ENCODE measurements at regions not wholly inside any gene's neighbourhood (a gene's known extent, or its start where the extent isn't known, plus 50 kb on each side); places are given as distances from the start of the nearest gene placed in this dataset.

DNA sequence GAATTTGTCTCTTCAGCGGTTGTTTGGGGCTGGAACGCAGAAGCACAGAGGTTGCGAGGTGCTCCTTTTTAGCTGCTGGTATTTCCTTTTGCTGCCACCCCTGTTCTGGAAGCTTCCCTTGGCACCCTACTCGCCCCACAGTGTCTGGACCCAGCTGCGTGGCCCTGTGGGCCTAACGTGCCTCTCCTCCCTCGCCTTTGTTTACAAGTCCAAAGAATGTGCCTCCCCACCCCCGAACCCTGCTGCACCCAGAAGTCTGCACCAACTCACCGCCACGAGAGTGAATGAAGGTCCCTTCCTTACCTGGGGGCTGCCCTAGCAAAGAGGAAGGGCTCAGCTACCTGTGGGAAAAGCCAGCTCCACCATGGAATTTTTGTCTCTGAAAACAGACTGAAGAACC, 139.7 kb upstream of the RPS6KA2 start:
- H3K36me3 ChIP-seq (ENCODE audit: control insufficient read depth, insufficient read depth, low read length): no peaks in the 10 kb centered on the region
- H3K27ac ChIP-seq (ENCODE audit: low read length): no peak overlapping the region
- H3K4me3 ChIP-seq (ENCODE audit: low read length): no peak overlapping the region
- no peaks in the 10 kb centered on the region for H3K9me3 ChIP-seq (ENCODE audit: control insufficient read depth, low read depth, low read length)
- no peaks in the 10 kb centered on the region for H3K4me1 ChIP-seq (ENCODE audit: control insufficient read depth, insufficient read depth, low read length)
- no peaks in the 10 kb centered on the region for H3K27me3 ChIP-seq (ENCODE audit: control insufficient read depth, insufficient read depth, low read length)
- WGBS (ENCODE audit: insufficient coverage, low lambda C conversion rate): no CpG with 5 or more reads among the region's 10 CpGs
- no peak for DNase-seq

DNA sequence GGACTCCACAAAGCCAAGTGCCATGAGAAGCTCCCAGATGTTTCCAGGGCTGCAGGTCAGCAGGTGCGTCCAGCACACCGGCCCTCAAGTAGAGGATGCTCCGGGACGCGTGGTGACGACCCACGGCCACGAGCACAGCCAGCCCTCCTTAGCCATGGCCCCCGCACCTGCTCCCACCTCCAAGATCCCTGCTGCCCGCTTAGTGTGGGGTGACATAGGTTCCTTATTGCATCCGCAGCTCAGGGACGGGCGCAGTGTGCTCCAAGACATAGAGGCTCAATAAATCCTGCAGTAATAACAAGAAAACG, 138.1 kb upstream of the RPS6KA2 start:
- Histone ChIP-seq H3K9me3 (ENCODE audit: control insufficient read depth, low read depth, low read length) (no peaks in the 10 kb centered on the region), H3K27ac (ENCODE audit: low read length) (no peak overlapping the region), H3K27me3 (ENCODE audit: control insufficient read depth, insufficient read depth, low read length) (no peaks in the 10 kb centered on the region), H3K4me1 (ENCODE audit: control insufficient read depth, insufficient read depth, low read length) (no peaks in the 10 kb centered on the region), H3K4me3 (ENCODE audit: low read length) (no peak overlapping the region), H3K36me3 (ENCODE audit: control insufficient read depth, insufficient read depth, low read length) (no peaks in the 10 kb centered on the region)
- no peak for DNase-seq
- WGBS (ENCODE audit: insufficient coverage, low lambda C conversion rate): 83% methylated on average over 1 of the region's 14 CpGs

- Histone ChIP-seq H3K4me1 (ENCODE audit: control insufficient read depth, insufficient read depth, low read length) (no peaks in the 10 kb centered on the region), H3K9me3 (ENCODE audit: control insufficient read depth, low read depth, low read length) (no peaks in the 10 kb centered on the region), H3K4me3 (ENCODE audit: low read length) (no peak overlapping the region), H3K27me3 (ENCODE audit: control insufficient read depth, insufficient read depth, low read length) (no peaks in the 10 kb centered on the region), H3K27ac (ENCODE audit: low read length) (no peak overlapping the region), H3K36me3 (ENCODE audit: control insufficient read depth, insufficient read depth, low read length) (no peaks in the 10 kb centered on the region)
- no CpG with 5 or more reads among the region's 24 CpGs for WGBS (ENCODE audit: insufficient coverage, low lambda C conversion rate)
- no peak for DNase-seq
Observed at GRCh38 chr6:166764473-166765233, 137.6 kb upstream of the RPS6KA2 start.

- no peaks in the 10 kb centered on the region for H3K36me3 ChIP-seq (ENCODE audit: control insufficient read depth, insufficient read depth, low read length)
- DNase-seq: no peak
- peaks cover under 1% of the 10 kb centered on the region for H3K27me3 ChIP-seq (ENCODE audit: control insufficient read depth, insufficient read depth, low read length)
- H3K4me1 ChIP-seq (ENCODE audit: control insufficient read depth, insufficient read depth, low read length): no peaks in the 10 kb centered on the region
- H3K4me3 ChIP-seq (ENCODE audit: low read length): no peak overlapping the region
- H3K9me3 ChIP-seq (ENCODE audit: control insufficient read depth, low read depth, low read length): no peaks in the 10 kb centered on the region
- WGBS (ENCODE audit: insufficient coverage, low lambda C conversion rate): 100% methylated on average over 2 of the region's 37 CpGs
- H3K27ac ChIP-seq (ENCODE audit: low read length): no peak overlapping the region
Observed at GRCh38 chr6:166763606-166764472, 136.8 kb upstream of the RPS6KA2 start.

GRCh38 chr6:166761801-166762200, 134.8 kb upstream of the RPS6KA2 start:
- DNase-seq: no peak
- Histone ChIP-seq H3K4me1 (ENCODE audit: control insufficient read depth, insufficient read depth, low read length) (no peaks in the 10 kb centered on the region), H3K27ac (ENCODE audit: low read length) (no peak overlapping the region), H3K27me3 (ENCODE audit: control insufficient read depth, insufficient read depth, low read length) (peaks cover 20% of the 10 kb centered on the region), H3K4me3 (ENCODE audit: low read length) (no peak overlapping the region), H3K9me3 (ENCODE audit: control insufficient read depth, low read depth, low read length) (no peaks in the 10 kb centered on the region), H3K36me3 (ENCODE audit: control insufficient read depth, insufficient read depth, low read length) (no peaks in the 10 kb centered on the region)
- WGBS (ENCODE audit: insufficient coverage, low lambda C conversion rate): no CpG with 5 or more reads among the region's 9 CpGs

DNA sequence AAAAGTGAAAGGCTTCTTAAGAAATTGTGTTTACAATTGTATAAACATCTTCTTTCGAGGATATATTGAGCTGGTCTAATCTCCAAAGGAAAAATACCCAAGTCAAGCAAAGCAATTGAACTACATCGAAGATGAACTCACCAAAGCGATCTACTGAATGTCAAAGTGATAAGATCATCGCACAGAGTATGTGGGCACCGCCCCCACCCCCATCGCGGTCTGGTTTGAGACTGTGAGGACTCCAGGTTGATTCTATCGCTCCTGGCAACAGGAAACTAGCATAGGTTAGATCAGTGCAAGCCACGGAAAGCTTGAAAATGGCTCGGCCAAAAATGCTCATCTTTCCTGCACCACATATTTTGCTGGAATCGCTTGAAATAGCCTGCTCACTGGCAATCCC, 133.2 kb upstream of the RPS6KA2 start:
- Histone ChIP-seq H3K4me3 (ENCODE audit: low read length) (no peak overlapping the region), H3K9me3 (ENCODE audit: control insufficient read depth, low read depth, low read length) (no peaks in the 10 kb centered on the region), H3K27me3 (ENCODE audit: control insufficient read depth, insufficient read depth, low read length) (peaks cover 21% of the 10 kb centered on the region), H3K27ac (ENCODE audit: low read length) (no peak overlapping the region), H3K36me3 (ENCODE audit: control insufficient read depth, insufficient read depth, low read length) (no peaks in the 10 kb centered on the region), H3K4me1 (ENCODE audit: control insufficient read depth, insufficient read depth, low read length) (no peaks in the 10 kb centered on the region)
- no CpG with 5 or more reads among the region's 11 CpGs for WGBS (ENCODE audit: insufficient coverage, low lambda C conversion rate)
- no peak for DNase-seq

- Histone ChIP-seq H3K36me3 (ENCODE audit: control insufficient read depth, insufficient read depth, low read length) (no peaks in the 10 kb centered on the region), H3K4me3 (ENCODE audit: low read length) (no peak overlapping the region), H3K27ac (ENCODE audit: low read length) (no peak overlapping the region), H3K27me3 (ENCODE audit: control insufficient read depth, insufficient read depth, low read length) (peaks cover 21% of the 10 kb centered on the region), H3K9me3 (ENCODE audit: control insufficient read depth, low read depth, low read length) (no peaks in the 10 kb centered on the region), H3K4me1 (ENCODE audit: control insufficient read depth, insufficient read depth, low read length) (no peaks in the 10 kb centered on the region)
- 80% methylated on average over 3 of the region's 15 CpGs for WGBS (ENCODE audit: insufficient coverage, low lambda C conversion rate)
- DNase-seq: no peak
Observed at GRCh38 chr6:166758136-166758704, 131.2 kb upstream of the RPS6KA2 start.

DNA sequence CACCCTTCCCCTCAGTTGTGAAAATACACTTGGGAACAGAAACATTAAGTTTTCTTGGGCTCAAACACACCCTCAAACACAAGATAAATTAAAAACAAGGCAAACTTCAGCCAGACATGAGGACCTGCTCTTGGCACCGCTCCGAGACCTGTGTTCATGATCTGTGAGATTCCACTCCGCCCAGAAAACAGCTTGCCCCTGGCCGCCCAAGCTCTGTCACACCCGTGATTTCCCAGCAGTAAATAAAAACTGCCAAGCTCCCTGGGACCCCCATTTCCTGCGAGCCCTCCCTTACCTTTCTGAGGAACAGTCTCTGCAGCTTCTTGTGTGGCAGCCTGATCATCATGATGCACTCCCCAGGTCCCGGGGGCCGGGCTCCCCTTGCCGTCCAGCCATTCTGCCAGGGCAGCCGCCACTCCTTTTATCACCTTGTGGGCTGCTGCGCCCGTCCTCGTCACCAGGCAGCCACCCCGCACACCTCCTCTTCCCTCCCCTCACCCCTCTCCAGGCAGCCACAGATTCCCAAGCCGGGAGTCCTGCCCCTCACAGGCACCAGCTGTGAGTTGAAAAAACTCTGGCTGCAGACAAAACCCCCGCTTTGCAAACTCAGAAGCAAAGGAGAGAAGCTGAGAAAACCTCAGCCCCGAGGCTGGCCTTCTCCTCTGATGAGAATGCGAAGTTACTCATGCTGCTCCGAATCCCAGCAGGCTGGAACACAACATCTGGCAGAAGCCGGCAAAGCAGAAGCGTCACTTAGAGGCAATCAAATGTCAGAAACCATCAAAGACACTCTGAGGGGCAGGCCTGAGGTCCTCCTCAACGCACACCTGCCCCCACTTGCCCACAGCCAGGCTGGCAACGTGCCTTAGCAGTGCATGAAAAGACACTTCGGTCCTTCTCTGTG, 130.4 kb upstream of the RPS6KA2 start:
- no peak overlapping the region for H3K27ac ChIP-seq (ENCODE audit: low read length)
- no peaks in the 10 kb centered on the region for H3K36me3 ChIP-seq (ENCODE audit: control insufficient read depth, insufficient read depth, low read length)
- peaks cover 21% of the 10 kb centered on the region for H3K27me3 ChIP-seq (ENCODE audit: control insufficient read depth, insufficient read depth, low read length)
- WGBS (ENCODE audit: insufficient coverage, low lambda C conversion rate): 33% methylated on average over 1 of the region's 24 CpGs
- H3K4me1 ChIP-seq (ENCODE audit: control insufficient read depth, insufficient read depth, low read length): no peaks in the 10 kb centered on the region
- H3K4me3 ChIP-seq (ENCODE audit: low read length): no peak overlapping the region
- H3K9me3 ChIP-seq (ENCODE audit: control insufficient read depth, low read depth, low read length): no peaks in the 10 kb centered on the region
- DNase-seq: no peak

DNA sequence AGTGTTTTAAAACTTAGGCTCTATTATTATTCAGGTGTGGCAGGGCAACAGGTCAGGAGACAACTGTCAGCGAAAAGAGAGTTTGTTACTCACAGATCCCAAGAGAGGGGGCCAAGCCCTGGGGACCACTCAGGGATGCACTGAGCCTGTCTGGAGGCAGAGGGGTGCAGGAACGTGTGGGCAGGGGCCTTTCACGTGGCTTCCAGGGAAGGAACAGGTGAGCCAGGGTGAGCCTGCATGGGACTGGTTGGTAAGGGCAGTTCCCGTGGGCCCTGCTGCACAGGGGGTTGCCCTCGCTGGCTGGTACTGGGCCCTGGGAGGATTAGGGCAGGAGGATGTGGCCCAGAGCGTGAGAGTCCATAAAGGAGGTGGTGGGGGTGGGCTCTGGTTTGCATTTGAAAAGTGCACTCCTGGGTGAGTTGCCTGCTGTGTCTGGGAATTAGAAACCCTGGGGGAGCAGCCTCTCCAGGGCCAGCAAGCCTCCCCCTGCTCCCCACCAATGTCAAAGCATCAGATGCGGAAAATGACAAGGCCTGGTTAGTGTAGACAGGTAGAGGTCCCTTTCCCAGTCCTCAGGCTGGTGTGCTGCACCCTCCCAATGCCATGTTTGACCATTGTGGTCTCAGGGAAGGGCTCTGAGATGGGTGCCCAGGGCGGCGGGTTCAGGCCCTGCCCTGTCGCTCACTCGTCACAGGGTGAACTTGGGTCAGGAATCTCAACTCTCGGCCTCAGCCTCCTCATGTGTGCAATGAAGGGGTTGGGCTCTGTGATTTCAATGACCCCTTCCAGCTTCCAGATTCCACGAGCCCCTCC, 127.4 kb upstream of the RPS6KA2 start:
- no CpG with 5 or more reads among the region's 13 CpGs for WGBS (ENCODE audit: insufficient coverage, low lambda C conversion rate)
- H3K36me3 ChIP-seq (ENCODE audit: control insufficient read depth, insufficient read depth, low read length): no peaks in the 10 kb centered on the region
- H3K9me3 ChIP-seq (ENCODE audit: control insufficient read depth, low read depth, low read length): no peaks in the 10 kb centered on the region
- H3K27ac ChIP-seq (ENCODE audit: low read length): no peak overlapping the region
- H3K27me3 ChIP-seq (ENCODE audit: control insufficient read depth, insufficient read depth, low read length): peaks cover 24% of the 10 kb centered on the region
- H3K4me1 ChIP-seq (ENCODE audit: control insufficient read depth, insufficient read depth, low read length): no peaks in the 10 kb centered on the region
- DNase-seq: no peak
- no peak overlapping the region for H3K4me3 ChIP-seq (ENCODE audit: low read length)

All from large intestine (tissue), 3 donors.